ENCODE measurements at regions not wholly inside any gene's neighbourhood (a gene's known extent, or its start where the extent isn't known, plus 50 kb on each side); places are given as distances from the start of the nearest gene placed in this dataset.

GRCh38 chr7:16357474-16357873, 63.9 kb downstream of the CRPPA start:
- no peak for DNase-seq (ENCODE audit: low read depth)
- H3K4me3 ChIP-seq (ENCODE audit: low read depth, low read length): no peak overlapping the region
- no peak for TF ChIP-seq CTCF (conservative IDR thresholded peaks at IDR 0.05; ENCODE audit: low read depth, low read length)

GRCh38 chr7:16356301-16356958, 64.9 kb downstream of the CRPPA start:
- no peak overlapping the region for H3K4me3 ChIP-seq (ENCODE audit: low read depth, low read length)
- no peak for DNase-seq (ENCODE audit: low read depth)
- no peak for TF ChIP-seq CTCF (conservative IDR thresholded peaks at IDR 0.05; ENCODE audit: low read depth, low read length)

- DNase-seq (ENCODE audit: low read depth): no peak
- no peak for TF ChIP-seq CTCF (conservative IDR thresholded peaks at IDR 0.05; ENCODE audit: low read depth, low read length)
- no peak overlapping the region for H3K4me3 ChIP-seq (ENCODE audit: low read depth, low read length)
Observed at GRCh38 chr7:16354573-16354972, 66.8 kb downstream of the CRPPA start.

- no peak for TF ChIP-seq CTCF (conservative IDR thresholded peaks at IDR 0.05; ENCODE audit: low read depth, low read length)
- DNase-seq (ENCODE audit: low read depth): no peak
- H3K4me3 ChIP-seq (ENCODE audit: low read depth, low read length): no peak overlapping the region
Observed at GRCh38 chr7:16353226-16353625, 68.1 kb downstream of the CRPPA start.

- H3K4me3 ChIP-seq (ENCODE audit: low read depth, low read length): no peak overlapping the region
- TF ChIP-seq CTCF (conservative IDR thresholded peaks at IDR 0.05; ENCODE audit: low read depth, low read length): no peak
- no peak for DNase-seq (ENCODE audit: low read depth)
Observed at GRCh38 chr7:16350634-16351033, 70.7 kb downstream of the CRPPA start.

- DNase-seq (ENCODE audit: low read depth): no peak
- TF ChIP-seq CTCF (conservative IDR thresholded peaks at IDR 0.05; ENCODE audit: low read depth, low read length): no peak
- H3K4me3 ChIP-seq (ENCODE audit: low read depth, low read length): no peak overlapping the region
Observed at GRCh38 chr7:16348251-16348650, 73.1 kb downstream of the CRPPA start.

- no peak overlapping the region for H3K4me3 ChIP-seq (ENCODE audit: low read depth, low read length)
- TF ChIP-seq CTCF (conservative IDR thresholded peaks at IDR 0.05; ENCODE audit: low read depth, low read length): no peak
- no peak for DNase-seq (ENCODE audit: low read depth)
Observed at GRCh38 chr7:16347827-16348192, 73.5 kb downstream of the CRPPA start.
